ENCODE measurements at regions not wholly inside any gene's neighbourhood (a gene's known extent, or its start where the extent isn't known, plus 50 kb on each side); places are given as distances from the start of the nearest gene placed in this dataset.

DNA sequence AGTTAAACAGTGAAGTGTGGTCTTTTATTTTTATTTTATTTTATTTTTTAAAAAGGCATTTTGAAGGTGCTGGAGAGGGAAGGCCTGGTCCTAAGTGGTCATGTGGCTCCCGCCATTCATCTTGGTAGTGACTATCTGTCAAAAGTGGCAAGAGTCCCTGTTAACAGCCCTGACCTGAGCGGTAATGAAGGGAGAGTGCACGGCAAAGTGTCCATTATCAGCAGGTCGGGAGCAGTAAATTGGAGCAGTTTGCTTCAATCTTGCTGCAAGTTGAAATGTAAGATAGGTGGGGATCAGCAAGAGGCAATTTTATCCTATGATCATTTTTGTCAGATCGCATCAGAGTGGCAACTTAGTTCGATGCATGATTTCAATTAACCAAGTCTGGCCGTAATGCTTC lies 227.4 kb upstream of the SP4 start:
- H3K4me2 ChIP-seq (replicated peaks; ENCODE audit: extremely low read depth, low read length, poor library complexity, severe bottlenecking): no peak overlapping the region
- H4K20me1 ChIP-seq (ENCODE audit: insufficient read depth, low read length): no peaks in the 10 kb centered on the region
- H3K9me3 ChIP-seq (replicated peaks in 1 of 2; ENCODE audit: control insufficient read depth in 1 of 2, insufficient read depth in 1 of 2, low read length in 2 of 2): peaks cover 0 to 8% of the 10 kb centered on the region in 2 donors
- no peak overlapping the region for H3K4me3 ChIP-seq (replicated peaks in 1 of 3; ENCODE audit: low read depth in 2 of 3, low read length in 3 of 3)
- 100% methylated on average over 4 of the region's 7 CpGs for WGBS (ENCODE audit: insufficient coverage)
- H3K27me3 Mint-ChIP-seq (ENCODE audit: low read depth in 3 of 3): peaks cover 0 to 3% (median 2%) of the 10 kb centered on the region in 3 donors
- H2AFZ ChIP-seq (ENCODE audit: insufficient read depth, low read depth, low read length, poor library complexity, severe bottlenecking): no peak overlapping the region
- no peaks in the 10 kb centered on the region for H3K36me3 ChIP-seq (replicated peaks in 1 of 2; ENCODE audit: control insufficient read depth in 1 of 2, insufficient read depth in 2 of 2, low read length in 2 of 2)
- H3K27ac ChIP-seq (ENCODE audit: low read depth in 1 of 2, low read length in 2 of 2): no peak overlapping the region
- H3K27ac Mint-ChIP-seq: no peak overlapping the region
- no peak overlapping the region for H3K9ac ChIP-seq (ENCODE audit: insufficient read depth, low read length, poor library complexity, severe bottlenecking)
- no peaks in the 10 kb centered on the region for H3K36me3 Mint-ChIP-seq
- H3K4me1 Mint-ChIP-seq: no peaks in the 10 kb centered on the region
- H3K4me1 ChIP-seq (ENCODE audit: control insufficient read depth in 1 of 2, insufficient read depth in 2 of 2, low read length in 2 of 2): no peaks in the 10 kb centered on the region
- H3K4me3 Mint-ChIP-seq: no peak overlapping the region
- TF ChIP-seq, protein P1, sequence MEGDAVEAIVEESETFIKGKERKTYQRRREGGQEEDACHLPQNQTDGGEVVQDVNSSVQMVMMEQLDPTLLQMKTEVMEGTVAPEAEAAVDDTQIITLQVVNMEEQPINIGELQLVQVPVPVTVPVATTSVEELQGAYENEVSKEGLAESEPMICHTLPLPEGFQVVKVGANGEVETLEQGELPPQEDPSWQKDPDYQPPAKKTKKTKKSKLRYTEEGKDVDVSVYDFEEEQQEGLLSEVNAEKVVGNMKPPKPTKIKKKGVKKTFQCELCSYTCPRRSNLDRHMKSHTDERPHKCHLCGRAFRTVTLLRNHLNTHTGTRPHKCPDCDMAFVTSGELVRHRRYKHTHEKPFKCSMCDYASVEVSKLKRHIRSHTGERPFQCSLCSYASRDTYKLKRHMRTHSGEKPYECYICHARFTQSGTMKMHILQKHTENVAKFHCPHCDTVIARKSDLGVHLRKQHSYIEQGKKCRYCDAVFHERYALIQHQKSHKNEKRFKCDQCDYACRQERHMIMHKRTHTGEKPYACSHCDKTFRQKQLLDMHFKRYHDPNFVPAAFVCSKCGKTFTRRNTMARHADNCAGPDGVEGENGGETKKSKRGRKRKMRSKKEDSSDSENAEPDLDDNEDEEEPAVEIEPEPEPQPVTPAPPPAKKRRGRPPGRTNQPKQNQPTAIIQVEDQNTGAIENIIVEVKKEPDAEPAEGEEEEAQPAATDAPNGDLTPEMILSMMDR (IDR thresholded peaks at IDR 0.05): no peak
- DNase-seq: no peak
- intact Hi-C loops (cut with micrococcal nuclease): no loop called here
- no peaks in the 10 kb centered on the region for H3K79me2 ChIP-seq (ENCODE audit: insufficient read depth, low read length)
- peaks cover 0 to 5% (median 4%) of the 10 kb centered on the region in 7 donors for H3K9me3 Mint-ChIP-seq
- H3K27me3 ChIP-seq (ENCODE audit: control insufficient read depth in 2 of 2, insufficient read depth in 2 of 2, low read length in 2 of 2): no peaks in the 10 kb centered on the region

DNA sequence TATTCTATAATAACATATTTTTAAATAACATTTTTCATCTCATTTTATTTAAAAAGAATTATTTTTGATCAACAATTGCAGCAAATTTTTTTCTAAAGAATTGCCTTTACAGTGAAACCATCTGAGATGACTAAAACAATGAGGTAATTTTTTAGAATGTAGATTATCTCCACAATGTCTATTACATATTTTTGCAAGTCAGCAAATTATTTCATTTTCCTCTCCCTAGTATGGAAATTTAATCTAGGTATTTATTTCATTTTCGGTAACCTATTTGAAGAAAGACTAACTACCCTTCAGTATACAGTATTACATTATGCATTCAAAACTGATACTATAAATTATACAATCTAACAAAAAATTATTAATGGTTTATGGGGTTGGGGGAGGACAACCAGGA lies 213.2 kb upstream of the SP4 start:
- no CpG with 5 or more reads among the region's 1 CpG for WGBS (ENCODE audit: insufficient coverage)
- H3K4me1 ChIP-seq (ENCODE audit: control insufficient read depth in 1 of 2, insufficient read depth in 2 of 2, low read length in 2 of 2): no peaks in the 10 kb centered on the region
- H3K27me3 ChIP-seq (ENCODE audit: control insufficient read depth in 2 of 2, insufficient read depth in 2 of 2, low read length in 2 of 2): no peaks in the 10 kb centered on the region
- H3K9ac ChIP-seq (ENCODE audit: insufficient read depth, low read length, poor library complexity, severe bottlenecking): no peak overlapping the region
- TF ChIP-seq, protein P1 (IDR thresholded peaks at IDR 0.05): no peak
- no peak for DNase-seq
- peaks cover 0 to 4% (median under 1%) of the 10 kb centered on the region in 7 donors for H3K9me3 Mint-ChIP-seq
- no peak overlapping the region for H3K4me3 Mint-ChIP-seq
- no peak overlapping the region for H3K27ac ChIP-seq (ENCODE audit: low read depth in 1 of 2, low read length in 2 of 2)
- H3K4me1 Mint-ChIP-seq: no peaks in the 10 kb centered on the region
- no peaks in the 10 kb centered on the region for H3K79me2 ChIP-seq (ENCODE audit: insufficient read depth, low read length)
- no peaks in the 10 kb centered on the region for H4K20me1 ChIP-seq (ENCODE audit: insufficient read depth, low read length)
- no peak overlapping the region for H3K4me3 ChIP-seq (replicated peaks in 1 of 3; ENCODE audit: low read depth in 2 of 3, low read length in 3 of 3)
- H3K9me3 ChIP-seq (replicated peaks in 1 of 2; ENCODE audit: control insufficient read depth in 1 of 2, insufficient read depth in 1 of 2, low read length in 2 of 2): no peaks in the 10 kb centered on the region
- H3K36me3 Mint-ChIP-seq: no peaks in the 10 kb centered on the region
- intact Hi-C loops (cut with micrococcal nuclease): no loop called here
- no peaks in the 10 kb centered on the region for H3K36me3 ChIP-seq (replicated peaks in 1 of 2; ENCODE audit: control insufficient read depth in 1 of 2, insufficient read depth in 2 of 2, low read length in 2 of 2)
- no peak overlapping the region for H3K4me2 ChIP-seq (replicated peaks; ENCODE audit: extremely low read depth, low read length, poor library complexity, severe bottlenecking)
- peaks cover 2 to 6% (median 5%) of the 10 kb centered on the region in 3 donors for H3K27me3 Mint-ChIP-seq (ENCODE audit: low read depth in 3 of 3)
- no peak overlapping the region for H3K27ac Mint-ChIP-seq
- H2AFZ ChIP-seq (ENCODE audit: insufficient read depth, low read depth, low read length, poor library complexity, severe bottlenecking): no peak overlapping the region

All from CD14-positive monocyte (primary cell).